ENCODE measurements at regions not wholly inside any gene's neighbourhood (a gene's known extent, or its start where the extent isn't known, plus 50 kb on each side); places are given as distances from the start of the nearest gene placed in this dataset.

GRCh38 chr3:159913712-159914414, 74.8 kb upstream of the IL12A start:
- no peaks in the 10 kb centered on the region for H3K27me3 ChIP-seq (ENCODE audit: low read depth)
- peaks cover 17% of the 10 kb centered on the region for H3K4me1 ChIP-seq
- intact Hi-C loops (cut with micrococcal nuclease) = no loop called here
- H3K9me3 ChIP-seq (replicated peaks) = no peaks in the 10 kb centered on the region
- no peak overlapping the region for H3K4me3 ChIP-seq
- H3K27ac ChIP-seq (replicated peaks) = no peak overlapping the region
- no peak for TF ChIP-seq CTCF (IDR thresholded peaks at IDR 0.05; ENCODE audit: borderline replicate concordance)
- no peaks in the 10 kb centered on the region for H3K36me3 ChIP-seq
- no peak for DNase-seq

DNA sequence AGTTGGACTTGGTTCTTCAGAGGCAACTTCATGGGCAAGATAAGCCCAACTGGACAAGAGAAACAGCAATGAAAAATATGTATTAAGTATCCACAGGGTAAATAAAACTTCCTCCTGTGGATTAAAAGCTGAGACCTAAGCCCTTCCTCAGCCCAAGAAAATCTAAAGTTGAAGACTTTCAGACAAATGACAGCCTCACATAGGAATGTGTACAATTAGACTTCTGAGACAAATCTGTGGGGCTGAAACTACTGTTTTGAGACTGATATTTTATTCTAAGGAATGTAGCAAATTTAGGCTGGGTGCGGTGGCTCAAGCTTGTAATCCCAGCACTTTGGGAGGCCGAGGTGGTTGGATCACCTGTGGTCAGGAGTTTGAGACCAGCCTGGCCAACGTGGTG, 74.2 kb upstream of the IL12A start:
- TF ChIP-seq CTCF (IDR thresholded peaks at IDR 0.05; ENCODE audit: borderline replicate concordance) = no peak
- H3K4me3 ChIP-seq = no peak overlapping the region
- intact Hi-C loops (cut with micrococcal nuclease) = no loop called here
- peaks cover 17% of the 10 kb centered on the region for H3K4me1 ChIP-seq
- DNase-seq = no peak
- no peak overlapping the region for H3K27ac ChIP-seq (replicated peaks)
- H3K9me3 ChIP-seq (replicated peaks) = no peaks in the 10 kb centered on the region
- no peaks in the 10 kb centered on the region for H3K36me3 ChIP-seq
- H3K27me3 ChIP-seq (ENCODE audit: low read depth) = no peaks in the 10 kb centered on the region

DNA sequence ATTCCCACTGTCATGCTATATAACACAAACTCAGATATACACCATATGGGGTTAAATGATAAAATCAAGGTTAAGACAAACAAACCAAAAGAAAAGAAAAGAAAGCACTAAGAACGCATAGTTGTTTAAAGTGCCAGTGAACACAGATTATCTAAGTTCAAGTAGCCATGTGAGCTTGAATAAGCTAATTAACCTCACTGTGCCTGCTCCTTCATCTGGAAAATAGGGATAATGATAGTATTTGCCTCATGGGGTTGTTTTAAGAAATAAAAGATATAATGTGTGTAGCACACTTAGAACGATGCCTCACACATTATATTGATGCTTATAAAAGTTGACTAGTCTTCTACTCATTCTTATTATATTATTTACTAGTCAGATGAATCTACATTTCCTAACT, 72.6 kb upstream of the IL12A start:
- peaks cover 13% of the 10 kb centered on the region for H3K4me1 ChIP-seq

GRCh38 chr3:159917141-159917540, 71.5 kb upstream of the IL12A start:
- no peak overlapping the region for H3K4me3 ChIP-seq
- intact Hi-C loops (cut with micrococcal nuclease) = no loop called here
- H3K9me3 ChIP-seq (replicated peaks) = no peaks in the 10 kb centered on the region
- no peak for DNase-seq
- peaks cover 13% of the 10 kb centered on the region for H3K4me1 ChIP-seq
- no peak for TF ChIP-seq CTCF (IDR thresholded peaks at IDR 0.05; ENCODE audit: borderline replicate concordance)
- no peaks in the 10 kb centered on the region for H3K36me3 ChIP-seq
- H3K27me3 ChIP-seq (ENCODE audit: low read depth) = no peaks in the 10 kb centered on the region
- H3K27ac ChIP-seq (replicated peaks) = no peak overlapping the region

More for the DNA sequence above, 72.6 kb upstream of the IL12A start:
- no peak for DNase-seq
- Histone ChIP-seq H3K27me3 (ENCODE audit: low read depth) (no peaks in the 10 kb centered on the region), H3K4me3 (no peak overlapping the region), H3K9me3 (replicated peaks) (no peaks in the 10 kb centered on the region), H3K36me3 (no peaks in the 10 kb centered on the region), H3K27ac (replicated peaks) (no peak overlapping the region)
- TF ChIP-seq CTCF (IDR thresholded peaks at IDR 0.05; ENCODE audit: borderline replicate concordance) = no peak
- intact Hi-C loops (cut with micrococcal nuclease) = no loop called here

- H3K4me3 ChIP-seq = no peak overlapping the region
- H3K27me3 ChIP-seq (ENCODE audit: low read depth) = no peaks in the 10 kb centered on the region
- intact Hi-C loops (cut with micrococcal nuclease) = no loop called here
- TF ChIP-seq CTCF (IDR thresholded peaks at IDR 0.05; ENCODE audit: borderline replicate concordance) = no peak
- no peaks in the 10 kb centered on the region for H3K9me3 ChIP-seq (replicated peaks)
- H3K27ac ChIP-seq (replicated peaks) = no peak overlapping the region
- no peaks in the 10 kb centered on the region for H3K36me3 ChIP-seq
- no peak for DNase-seq
- peaks cover 5% of the 10 kb centered on the region for H3K4me1 ChIP-seq
Measured at GRCh38 chr3:159919873-159920272, 68.8 kb upstream of the IL12A start.
